WTC11 (cell line): ENCODE measurements at regions not wholly inside any gene's neighbourhood (a gene's known extent, or its start where the extent isn't known, plus 50 kb on each side); places are given as distances from the start of the nearest gene placed in this dataset.

Experiments
- ATAC-seq: fragments of 200-7000 bp; cut with Tn5 transposase; 2 replicates; pipeline ENCODE4 v1.10.0; 2021; ENCODE audit warnings: mild to moderate bottlenecking, moderate library complexity
- CTCF ChIA-PET: fragments of 300-600 bp; sonication (Branson Sonifier 250); formaldehyde crosslinking; loops from one replicate; lab custom pipeline; 2021; ENCODE audit warnings: antibody characterized with exemption; lab: Charles Lee
- POLR2A ChIA-PET: fragments of 350-600 bp; sonication (Branson Sonifier 250); formaldehyde crosslinking; loops from one replicate; lab custom pipeline; 2021; ENCODE audit warnings: antibody characterized with exemption; lab: Charles Lee
- DNase-seq: peaks from one replicate; pipeline ENCODE4 v3.0.0; 2021; ENCODE audit warnings: low spot score
- H3K27ac Mint-ChIP-seq: 2 replicates; pipeline ENCODE4 v1.8.0; 2021; ENCODE audit warnings: mixed read lengths
- H3K27me3 Mint-ChIP-seq: 2 replicates; pipeline ENCODE4 v1.8.0; 2021; ENCODE audit warnings: low read depth, mild to moderate bottlenecking, moderate library complexity, mixed read lengths
- H3K36me3 Mint-ChIP-seq: 2 replicates; pipeline ENCODE4 v1.8.0; 2021; ENCODE audit warnings: mixed read lengths
- H3K4me1 Mint-ChIP-seq: 2 replicates; pipeline ENCODE4 v1.8.0; 2022; ENCODE audit warnings: mixed read lengths
- H3K4me3 Mint-ChIP-seq: 2 replicates; pipeline ENCODE4 v1.8.0; 2021; ENCODE audit warnings: mild to moderate bottlenecking, moderate library complexity, mixed read lengths
- H3K9me3 Mint-ChIP-seq: 2 replicates; pipeline ENCODE4 v1.8.0; 2021; ENCODE audit warnings: mixed read lengths
- CREB1 ChIP-seq: sonication (generic); formaldehyde crosslinking; IDR thresholded peaks from 2 replicates; pipeline ENCODE4 v1.8.0; 2023; ENCODE audit warnings: mild to moderate bottlenecking, missing genetic modification reagents
- CREM ChIP-seq: sonication (generic); formaldehyde crosslinking; IDR thresholded peaks from 2 replicates; pipeline ENCODE4 v1.8.1; 2022; ENCODE audit warnings: mild to moderate bottlenecking, missing genetic modification reagents, moderate library complexity
- ESRRA ChIP-seq: sonication (generic); formaldehyde crosslinking; IDR thresholded peaks from 2 replicates; pipeline ENCODE4 v1.8.1; 2022; ENCODE audit warnings: mild to moderate bottlenecking, missing genetic modification reagents, borderline replicate concordance
- FOXP1 ChIP-seq: sonication (generic); formaldehyde crosslinking; IDR thresholded peaks from 2 replicates; pipeline ENCODE4 v1.8.0; 2022; ENCODE audit warnings: missing genetic modification reagents, mild to moderate bottlenecking, moderate library complexity, borderline replicate concordance
- GTF2I ChIP-seq: fragments of 250-450 bp; sonication (Bioruptor Pico); conservative IDR thresholded peaks from 2 replicates; pipeline ENCODE4 v1.4.0; 2021; ENCODE audit warnings: mild to moderate bottlenecking
- IRF2 ChIP-seq: sonication (generic); formaldehyde crosslinking; IDR thresholded peaks from 2 replicates; pipeline ENCODE4 v1.8.0; 2022; ENCODE audit warnings: low read depth, missing genetic modification reagents, borderline replicate concordance
- KAT7 ChIP-seq: sonication (generic); formaldehyde crosslinking; IDR thresholded peaks from 2 replicates; pipeline ENCODE4 v1.8.1; 2023; ENCODE audit warnings: missing genetic modification reagents, mild to moderate bottlenecking, borderline replicate concordance
- MYBL2 ChIP-seq: sonication (generic); formaldehyde crosslinking; IDR thresholded peaks from 2 replicates; pipeline ENCODE4 v1.8.1; 2023; ENCODE audit warnings: mild to moderate bottlenecking, moderate library complexity, missing genetic modification reagents
- NFATC4 ChIP-seq: fragments of 250-450 bp; sonication (Bioruptor Pico); IDR thresholded peaks from 2 replicates; pipeline ENCODE4 v1.9.0; 2021; ENCODE audit warnings: mild to moderate bottlenecking
- OVOL2 ChIP-seq: fragments of 250-450 bp; sonication (Bioruptor Pico); IDR thresholded peaks from 2 replicates; pipeline ENCODE4 v1.9.0; 2021; ENCODE audit warnings: mild to moderate bottlenecking, borderline replicate concordance
- PRRX2 ChIP-seq: fragments of 250-450 bp; sonication (Bioruptor Pico); IDR thresholded peaks from 2 replicates; pipeline ENCODE4 v1.8.0; 2021; ENCODE audit warnings: mild to moderate bottlenecking
- ZNF396 ChIP-seq: fragments of 250-450 bp; sonication (Bioruptor Pico); IDR thresholded peaks from 2 replicates; pipeline ENCODE4 v1.8.0; 2021; ENCODE audit warnings: mild to moderate bottlenecking, moderate library complexity, borderline replicate concordance
- TF ChIP-seq, protein P1 (sequence below): sonication (generic); formaldehyde crosslinking; IDR thresholded peaks from 2 replicates; pipeline ENCODE4 v1.8.0; 2022; ENCODE audit warnings: mild to moderate bottlenecking, missing genetic modification reagents
- TF ChIP-seq, protein P2 (sequence below): fragments of 200-600 bp; IDR thresholded peaks from 2 replicates; pipeline ENCODE4 v1.8.0; 2022; ENCODE audit warnings: antibody characterized with exemption
- TF ChIP-seq, protein P3 (sequence below): fragments of 250-450 bp; sonication (Bioruptor Pico); IDR thresholded peaks from 2 replicates; pipeline ENCODE4 v1.9.0; 2021; ENCODE audit warnings: moderate library complexity, mild to moderate bottlenecking, inconsistent platforms, borderline replicate concordance
- TF ChIP-seq, protein P4 (sequence below): sonication (generic); formaldehyde crosslinking; IDR thresholded peaks from 2 replicates; pipeline ENCODE4 v1.8.1; 2023; ENCODE audit warnings: mild to moderate bottlenecking, moderate library complexity, missing genetic modification reagents
- TF ChIP-seq, protein P5 (sequence below): fragments of 250-450 bp; sonication (Bioruptor Pico); IDR thresholded peaks from 2 replicates; pipeline ENCODE4 v1.9.0; 2021; ENCODE audit warnings: mild to moderate bottlenecking, borderline replicate concordance
- TF ChIP-seq, protein P6 (sequence below): sonication (generic); formaldehyde crosslinking; IDR thresholded peaks from 2 replicates; pipeline ENCODE4 v1.8.0; 2022; ENCODE audit warnings: mild to moderate bottlenecking, missing genetic modification reagents

DNA sequence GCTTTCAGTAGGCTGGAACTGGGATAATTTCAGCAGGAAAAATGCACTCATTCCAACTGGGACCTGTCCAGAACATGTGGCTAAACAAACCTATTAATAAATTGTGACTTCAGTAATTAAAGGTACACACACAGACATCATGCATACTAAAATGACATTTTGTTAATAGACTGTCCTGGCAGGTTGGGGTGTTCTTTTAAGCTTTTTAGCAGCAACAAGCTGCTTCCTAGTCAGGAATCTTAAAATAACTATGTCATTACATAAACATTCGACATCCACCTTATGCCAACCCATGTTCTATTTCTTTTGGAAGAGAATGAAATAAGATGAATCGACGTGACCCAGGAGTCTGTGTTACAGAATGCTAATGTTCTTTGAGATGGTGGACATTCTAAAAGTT, 435.7 kb downstream of the TXNL1 start:
- no peak for DNase-seq
- TF ChIP-seq IRF2, result no peak
- TF ChIP-seq, protein P1, sequence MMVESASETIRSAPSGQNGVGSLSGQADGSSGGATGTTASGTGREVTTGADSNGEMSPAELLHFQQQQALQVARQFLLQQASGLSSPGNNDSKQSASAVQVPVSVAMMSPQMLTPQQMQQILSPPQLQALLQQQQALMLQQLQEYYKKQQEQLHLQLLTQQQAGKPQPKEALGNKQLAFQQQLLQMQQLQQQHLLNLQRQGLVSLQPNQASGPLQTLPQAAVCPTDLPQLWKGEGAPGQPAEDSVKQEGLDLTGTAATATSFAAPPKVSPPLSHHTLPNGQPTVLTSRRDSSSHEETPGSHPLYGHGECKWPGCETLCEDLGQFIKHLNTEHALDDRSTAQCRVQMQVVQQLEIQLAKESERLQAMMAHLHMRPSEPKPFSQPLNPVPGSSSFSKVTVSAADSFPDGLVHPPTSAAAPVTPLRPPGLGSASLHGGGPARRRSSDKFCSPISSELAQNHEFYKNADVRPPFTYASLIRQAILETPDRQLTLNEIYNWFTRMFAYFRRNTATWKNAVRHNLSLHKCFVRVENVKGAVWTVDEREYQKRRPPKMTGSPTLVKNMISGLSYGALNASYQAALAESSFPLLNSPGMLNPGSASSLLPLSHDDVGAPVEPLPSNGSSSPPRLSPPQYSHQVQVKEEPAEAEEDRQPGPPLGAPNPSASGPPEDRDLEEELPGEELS (CRISPR knock-in tag), result no peak
- TF ChIP-seq, protein P2, sequence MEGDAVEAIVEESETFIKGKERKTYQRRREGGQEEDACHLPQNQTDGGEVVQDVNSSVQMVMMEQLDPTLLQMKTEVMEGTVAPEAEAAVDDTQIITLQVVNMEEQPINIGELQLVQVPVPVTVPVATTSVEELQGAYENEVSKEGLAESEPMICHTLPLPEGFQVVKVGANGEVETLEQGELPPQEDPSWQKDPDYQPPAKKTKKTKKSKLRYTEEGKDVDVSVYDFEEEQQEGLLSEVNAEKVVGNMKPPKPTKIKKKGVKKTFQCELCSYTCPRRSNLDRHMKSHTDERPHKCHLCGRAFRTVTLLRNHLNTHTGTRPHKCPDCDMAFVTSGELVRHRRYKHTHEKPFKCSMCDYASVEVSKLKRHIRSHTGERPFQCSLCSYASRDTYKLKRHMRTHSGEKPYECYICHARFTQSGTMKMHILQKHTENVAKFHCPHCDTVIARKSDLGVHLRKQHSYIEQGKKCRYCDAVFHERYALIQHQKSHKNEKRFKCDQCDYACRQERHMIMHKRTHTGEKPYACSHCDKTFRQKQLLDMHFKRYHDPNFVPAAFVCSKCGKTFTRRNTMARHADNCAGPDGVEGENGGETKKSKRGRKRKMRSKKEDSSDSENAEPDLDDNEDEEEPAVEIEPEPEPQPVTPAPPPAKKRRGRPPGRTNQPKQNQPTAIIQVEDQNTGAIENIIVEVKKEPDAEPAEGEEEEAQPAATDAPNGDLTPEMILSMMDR, result no peak
- TF ChIP-seq OVOL2 (CRISPR knock-in tag), result no peak
- TF ChIP-seq MYBL2 (CRISPR knock-in tag), result no peak
- H3K27me3 Mint-ChIP-seq, result no peaks in the 10 kb centered on the region
- peaks cover 12% of the 10 kb centered on the region for H3K36me3 Mint-ChIP-seq
- ChIA-PET CTCF (no interaction called here), POLR2A (no interaction called here)
- H3K4me1 Mint-ChIP-seq, result no peaks in the 10 kb centered on the region
- H3K9me3 Mint-ChIP-seq, result peaks cover 23% of the 10 kb centered on the region
- no peak for ATAC-seq
- H3K4me3 Mint-ChIP-seq, result no peak overlapping the region
- no peak overlapping the region for H3K27ac Mint-ChIP-seq

DNA sequence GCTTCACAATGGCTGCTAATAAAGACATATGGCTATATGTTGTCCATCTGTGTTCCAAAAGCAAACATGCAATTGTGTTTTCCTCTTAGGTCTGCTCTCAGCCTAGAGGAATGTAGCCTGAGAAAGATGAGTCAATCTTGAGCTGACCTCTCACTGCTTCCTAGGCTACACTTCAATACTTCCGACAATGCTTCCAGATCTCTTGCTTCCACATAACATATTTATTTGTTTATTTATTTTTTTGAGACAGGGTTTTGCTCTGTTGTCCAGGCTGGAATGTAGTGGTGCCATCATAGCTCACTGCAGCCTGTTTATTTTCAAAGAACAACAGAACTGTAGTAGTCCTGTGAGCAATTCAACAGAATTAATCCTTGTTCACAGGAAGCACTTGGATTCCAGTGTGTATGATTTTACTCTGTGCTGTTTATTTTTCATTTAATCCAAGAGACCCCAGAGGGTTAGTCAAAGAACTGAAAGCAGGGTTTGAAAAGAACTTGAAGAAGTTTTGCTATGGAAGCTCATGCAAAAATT, 437.9 kb downstream of the TXNL1 start:
- peaks cover 19% of the 10 kb centered on the region for H3K9me3 Mint-ChIP-seq
- DNase-seq, result no peak
- H3K4me3 Mint-ChIP-seq, result no peak overlapping the region
- TF ChIP-seq KAT7, result no peak
- TF ChIP-seq ESRRA, result no peak
- TF ChIP-seq ZNF396, result no peak
- TF ChIP-seq, protein P3, sequence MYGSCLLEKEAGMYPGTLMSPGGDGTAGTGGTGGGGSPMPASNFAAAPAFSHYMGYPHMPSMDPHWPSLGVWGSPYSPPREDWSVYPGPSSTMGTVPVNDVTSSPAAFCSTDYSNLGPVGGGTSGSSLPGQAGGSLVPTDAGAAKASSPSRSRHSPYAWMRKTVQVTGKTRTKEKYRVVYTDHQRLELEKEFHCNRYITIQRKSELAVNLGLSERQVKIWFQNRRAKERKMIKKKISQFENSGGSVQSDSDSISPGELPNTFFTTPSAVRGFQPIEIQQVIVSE (CRISPR knock-in tag), result no peak
- TF ChIP-seq CREM (CRISPR knock-in tag), result no peak
- TF ChIP-seq OVOL2 (CRISPR knock-in tag), result no peak
- no peak for TF ChIP-seq PRRX2 (CRISPR knock-in tag)
- no peak for TF ChIP-seq FOXP1 (CRISPR knock-in tag)
- TF ChIP-seq GTF2I (CRISPR knock-in tag), result no peak
- TF ChIP-seq, protein P4, sequence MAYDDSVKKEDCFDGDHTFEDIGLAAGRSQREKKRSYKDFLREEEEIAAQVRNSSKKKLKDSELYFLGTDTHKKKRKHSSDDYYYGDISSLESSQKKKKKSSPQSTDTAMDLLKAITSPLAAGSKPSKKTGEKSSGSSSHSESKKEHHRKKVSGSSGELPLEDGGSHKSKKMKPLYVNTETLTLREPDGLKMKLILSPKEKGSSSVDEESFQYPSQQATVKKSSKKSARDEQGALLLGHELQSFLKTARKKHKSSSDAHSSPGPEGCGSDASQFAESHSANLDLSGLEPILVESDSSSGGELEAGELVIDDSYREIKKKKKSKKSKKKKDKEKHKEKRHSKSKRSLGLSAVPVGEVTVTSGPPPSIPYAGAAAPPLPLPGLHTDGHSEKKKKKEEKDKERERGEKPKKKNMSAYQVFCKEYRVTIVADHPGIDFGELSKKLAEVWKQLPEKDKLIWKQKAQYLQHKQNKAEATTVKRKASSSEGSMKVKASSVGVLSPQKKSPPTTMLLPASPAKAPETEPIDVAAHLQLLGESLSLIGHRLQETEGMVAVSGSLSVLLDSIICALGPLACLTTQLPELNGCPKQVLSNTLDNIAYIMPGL (CRISPR knock-in tag), result no peak
- H3K4me1 Mint-ChIP-seq, result no peaks in the 10 kb centered on the region
- H3K36me3 Mint-ChIP-seq, result peaks cover 12% of the 10 kb centered on the region
- ATAC-seq, result no peak
- H3K27ac Mint-ChIP-seq, result no peak overlapping the region
- no peaks in the 10 kb centered on the region for H3K27me3 Mint-ChIP-seq
- CTCF ChIA-PET, result no interaction called here
- POLR2A ChIA-PET, result no interaction called here

DNA sequence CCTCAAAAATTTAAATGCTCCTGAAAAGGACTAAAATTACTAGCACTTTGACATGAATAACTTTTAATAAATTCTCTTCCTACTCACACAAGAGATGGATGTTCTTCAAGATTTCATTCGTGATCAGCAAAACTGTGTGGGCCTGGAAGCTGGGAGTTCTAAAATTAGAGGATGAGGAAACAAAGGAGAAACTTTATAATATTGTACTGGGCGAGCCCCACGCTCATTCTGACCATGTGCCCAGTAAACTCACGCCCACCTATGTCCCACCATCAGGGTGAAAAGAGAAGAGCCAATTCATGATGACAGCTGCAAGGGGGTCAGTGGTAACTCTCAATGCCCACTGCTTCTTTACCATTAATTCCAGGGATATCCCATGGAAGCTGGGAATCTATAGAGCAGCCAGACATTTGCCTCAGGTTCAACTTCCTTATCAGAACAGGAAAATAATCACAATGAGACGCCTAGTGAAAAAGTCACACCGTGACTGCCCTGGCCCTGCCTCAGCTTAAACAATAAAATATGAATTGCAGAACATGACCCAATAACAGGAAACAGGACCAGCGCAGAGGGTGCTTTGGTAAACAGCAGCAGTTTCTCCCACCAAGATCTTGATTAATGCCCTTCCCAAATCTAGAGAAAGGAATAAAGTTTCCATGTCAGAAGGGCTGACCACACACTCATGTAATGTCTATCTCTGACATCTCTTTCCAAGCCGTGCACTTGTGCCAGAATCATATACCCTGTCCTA, 438.6 kb downstream of the TXNL1 start:
- no peaks in the 10 kb centered on the region for H3K27me3 Mint-ChIP-seq
- H3K4me1 Mint-ChIP-seq, result no peaks in the 10 kb centered on the region
- DNase-seq (no peak), ATAC-seq (no peak)
- peaks cover 12% of the 10 kb centered on the region for H3K9me3 Mint-ChIP-seq
- H3K36me3 Mint-ChIP-seq, result peaks cover 8% of the 10 kb centered on the region
- H3K27ac Mint-ChIP-seq, result no peak overlapping the region
- ChIA-PET CTCF (no interaction called here), POLR2A (no interaction called here)
- no peak overlapping the region for H3K4me3 Mint-ChIP-seq
- TF ChIP-seq NFATC4 (CRISPR knock-in tag) (no peak), CREB1 (CRISPR knock-in tag) (no peak)
- TF ChIP-seq, protein P5, sequence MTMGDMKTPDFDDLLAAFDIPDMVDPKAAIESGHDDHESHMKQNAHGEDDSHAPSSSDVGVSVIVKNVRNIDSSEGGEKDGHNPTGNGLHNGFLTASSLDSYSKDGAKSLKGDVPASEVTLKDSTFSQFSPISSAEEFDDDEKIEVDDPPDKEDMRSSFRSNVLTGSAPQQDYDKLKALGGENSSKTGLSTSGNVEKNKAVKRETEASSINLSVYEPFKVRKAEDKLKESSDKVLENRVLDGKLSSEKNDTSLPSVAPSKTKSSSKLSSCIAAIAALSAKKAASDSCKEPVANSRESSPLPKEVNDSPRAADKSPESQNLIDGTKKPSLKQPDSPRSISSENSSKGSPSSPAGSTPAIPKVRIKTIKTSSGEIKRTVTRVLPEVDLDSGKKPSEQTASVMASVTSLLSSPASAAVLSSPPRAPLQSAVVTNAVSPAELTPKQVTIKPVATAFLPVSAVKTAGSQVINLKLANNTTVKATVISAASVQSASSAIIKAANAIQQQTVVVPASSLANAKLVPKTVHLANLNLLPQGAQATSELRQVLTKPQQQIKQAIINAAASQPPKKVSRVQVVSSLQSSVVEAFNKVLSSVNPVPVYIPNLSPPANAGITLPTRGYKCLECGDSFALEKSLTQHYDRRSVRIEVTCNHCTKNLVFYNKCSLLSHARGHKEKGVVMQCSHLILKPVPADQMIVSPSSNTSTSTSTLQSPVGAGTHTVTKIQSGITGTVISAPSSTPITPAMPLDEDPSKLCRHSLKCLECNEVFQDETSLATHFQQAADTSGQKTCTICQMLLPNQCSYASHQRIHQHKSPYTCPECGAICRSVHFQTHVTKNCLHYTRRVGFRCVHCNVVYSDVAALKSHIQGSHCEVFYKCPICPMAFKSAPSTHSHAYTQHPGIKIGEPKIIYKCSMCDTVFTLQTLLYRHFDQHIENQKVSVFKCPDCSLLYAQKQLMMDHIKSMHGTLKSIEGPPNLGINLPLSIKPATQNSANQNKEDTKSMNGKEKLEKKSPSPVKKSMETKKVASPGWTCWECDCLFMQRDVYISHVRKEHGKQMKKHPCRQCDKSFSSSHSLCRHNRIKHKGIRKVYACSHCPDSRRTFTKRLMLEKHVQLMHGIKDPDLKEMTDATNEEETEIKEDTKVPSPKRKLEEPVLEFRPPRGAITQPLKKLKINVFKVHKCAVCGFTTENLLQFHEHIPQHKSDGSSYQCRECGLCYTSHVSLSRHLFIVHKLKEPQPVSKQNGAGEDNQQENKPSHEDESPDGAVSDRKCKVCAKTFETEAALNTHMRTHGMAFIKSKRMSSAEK (CRISPR knock-in tag), result no peak
- TF ChIP-seq, protein P6, sequence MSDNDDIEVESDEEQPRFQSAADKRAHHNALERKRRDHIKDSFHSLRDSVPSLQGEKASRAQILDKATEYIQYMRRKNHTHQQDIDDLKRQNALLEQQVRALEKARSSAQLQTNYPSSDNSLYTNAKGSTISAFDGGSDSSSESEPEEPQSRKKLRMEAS (CRISPR knock-in tag), result no peak
